GM10248 (cell line): ENCODE measurements at regions not wholly inside any gene's neighbourhood (a gene's known extent, or its start where the extent isn't known, plus 50 kb on each side); places are given as distances from the start of the nearest gene placed in this dataset.

ENCODE experiments used
- CTCF ChIA-PET: fragments of 300-600 bp; sonication (Branson Sonifier 250); formaldehyde crosslinking; extraction: SDS; loops from one replicate; lab custom pipeline; 2021; ENCODE audit warnings: antibody characterized with exemption; lab: Yijun Ruan, JAX
- POLR2A ChIA-PET: fragments of 350-650 bp; sonication (Branson Sonifier 250); formaldehyde crosslinking; extraction: SDS; loops from one replicate; lab custom pipeline; 2020; ENCODE audit warnings: antibody characterized with exemption; lab: Yijun Ruan, JAX
- DNase-seq: peaks from one replicate; pipeline ENCODE4 v3.0.0; 2012; ENCODE audit errors: extremely low spot score
- TF ChIP-seq, protein P1 (sequence below): IDR thresholded peaks from 2 replicates; pipeline ENCODE4 v1.5.1; 2012; ENCODE audit warnings: mild to moderate bottlenecking, low read depth; ENCODE audit errors: extremely low read depth, missing control alignments, control extremely low read depth

DNA sequence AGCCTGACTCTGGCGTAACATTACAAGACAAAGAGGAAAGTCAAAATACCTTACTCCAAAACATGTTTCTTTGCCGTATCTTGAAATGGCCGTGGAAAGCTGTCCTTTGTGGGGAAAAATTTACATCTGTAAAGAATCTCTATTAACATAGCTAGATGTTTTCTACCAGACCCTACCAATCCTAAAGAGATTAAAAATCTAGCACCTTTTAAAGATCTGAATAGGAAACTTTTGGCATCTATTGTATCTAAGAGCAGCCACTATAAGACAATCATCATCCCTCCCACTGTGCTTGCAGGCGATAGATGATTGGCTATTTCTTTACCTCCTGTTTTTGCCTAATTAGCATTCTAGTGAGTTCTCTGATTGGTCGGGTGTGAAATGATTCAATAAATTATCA, 82.5 kb upstream of the SNCAIP start:
- TF ChIP-seq, protein P1, sequence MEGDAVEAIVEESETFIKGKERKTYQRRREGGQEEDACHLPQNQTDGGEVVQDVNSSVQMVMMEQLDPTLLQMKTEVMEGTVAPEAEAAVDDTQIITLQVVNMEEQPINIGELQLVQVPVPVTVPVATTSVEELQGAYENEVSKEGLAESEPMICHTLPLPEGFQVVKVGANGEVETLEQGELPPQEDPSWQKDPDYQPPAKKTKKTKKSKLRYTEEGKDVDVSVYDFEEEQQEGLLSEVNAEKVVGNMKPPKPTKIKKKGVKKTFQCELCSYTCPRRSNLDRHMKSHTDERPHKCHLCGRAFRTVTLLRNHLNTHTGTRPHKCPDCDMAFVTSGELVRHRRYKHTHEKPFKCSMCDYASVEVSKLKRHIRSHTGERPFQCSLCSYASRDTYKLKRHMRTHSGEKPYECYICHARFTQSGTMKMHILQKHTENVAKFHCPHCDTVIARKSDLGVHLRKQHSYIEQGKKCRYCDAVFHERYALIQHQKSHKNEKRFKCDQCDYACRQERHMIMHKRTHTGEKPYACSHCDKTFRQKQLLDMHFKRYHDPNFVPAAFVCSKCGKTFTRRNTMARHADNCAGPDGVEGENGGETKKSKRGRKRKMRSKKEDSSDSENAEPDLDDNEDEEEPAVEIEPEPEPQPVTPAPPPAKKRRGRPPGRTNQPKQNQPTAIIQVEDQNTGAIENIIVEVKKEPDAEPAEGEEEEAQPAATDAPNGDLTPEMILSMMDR: no peak
- ChIA-PET POLR2A (no interaction called here), CTCF (no interaction called here)
- DNase-seq: no peak

DNA sequence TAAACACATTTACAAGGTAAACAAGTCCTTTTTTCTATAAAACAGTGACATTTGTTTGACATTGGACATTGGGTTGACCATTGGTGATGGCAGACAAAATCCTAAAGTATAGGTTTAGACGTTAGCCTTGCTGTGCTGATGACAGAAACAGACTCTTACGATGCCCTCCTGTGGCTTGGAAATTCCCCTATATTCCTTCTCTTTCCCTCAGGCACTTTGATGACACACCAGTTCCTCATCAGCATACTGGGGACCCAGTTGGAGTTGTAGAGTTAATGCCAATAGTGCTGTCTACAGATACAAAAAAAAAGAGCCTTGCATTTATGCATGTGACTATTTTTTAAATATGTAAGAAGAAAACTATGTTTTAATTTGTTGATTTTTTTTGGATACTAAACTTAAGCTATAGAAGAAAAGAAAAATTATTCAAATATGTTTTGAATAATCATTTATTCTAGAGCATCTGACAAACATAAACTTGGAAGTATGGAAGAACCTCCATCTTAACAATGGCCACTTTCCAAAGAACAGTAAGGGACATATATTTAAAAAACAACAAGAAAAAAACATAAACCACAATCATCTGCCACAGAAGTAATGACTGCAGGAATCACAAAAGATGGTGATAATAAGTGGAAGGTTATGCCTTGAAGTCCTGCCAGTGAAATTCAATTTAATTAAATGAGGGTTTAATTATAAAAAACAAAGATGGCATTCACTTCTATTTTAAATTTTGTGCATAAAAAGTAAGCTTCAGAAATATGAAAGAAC, 75.6 kb upstream of the SNCAIP start:
- CTCF ChIA-PET: no interaction called here

DNA sequence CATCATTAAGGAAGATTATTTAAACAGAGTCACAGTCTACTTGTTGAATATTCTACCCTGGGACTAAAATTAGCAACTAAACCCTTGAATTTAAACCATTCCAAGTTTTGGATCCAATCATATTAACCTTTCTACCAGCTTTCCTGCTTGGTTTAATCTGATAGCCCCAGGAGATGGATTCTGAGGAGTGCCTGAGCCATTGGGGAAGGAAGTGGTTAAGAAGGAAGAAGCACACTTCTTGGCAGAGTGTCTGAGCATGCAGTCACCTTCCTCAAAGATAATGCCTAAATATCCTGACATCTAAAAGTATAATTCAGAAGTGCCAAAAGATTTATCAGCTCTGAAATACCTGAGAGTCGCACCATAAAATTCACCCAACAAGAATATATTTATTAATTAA, 74.1 kb upstream of the SNCAIP start:
- ChIA-PET CTCF (no interaction called here), POLR2A (no interaction called here)
- DNase-seq: no peak
- TF ChIP-seq, protein P1: no peak

More for the DNA sequence above, 75.6 kb upstream of the SNCAIP start:
- TF ChIP-seq, protein P1: no peak
- no peak for DNase-seq
- POLR2A ChIA-PET: no interaction called here

DNA sequence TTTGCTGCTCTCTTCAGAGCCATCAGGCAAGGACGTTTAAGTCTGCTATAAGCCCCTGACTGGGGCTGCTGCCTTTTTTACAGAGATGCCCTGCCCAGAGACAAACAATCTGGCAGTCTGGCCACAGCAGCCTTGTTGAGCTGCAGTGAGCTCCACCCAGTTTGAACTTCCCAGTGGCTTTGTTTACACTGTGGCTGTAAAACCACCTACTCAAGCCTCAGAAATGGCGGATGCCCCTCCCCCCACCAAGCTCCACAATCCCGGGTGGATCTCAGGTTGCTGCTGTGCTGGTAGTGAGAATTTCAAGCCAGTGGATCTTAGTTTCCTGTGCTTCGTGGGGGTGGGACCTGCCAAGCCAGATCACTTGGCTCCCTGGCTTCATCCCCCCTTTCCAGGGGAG, 59.7 kb upstream of the SNCAIP start:
- no peak for DNase-seq
- TF ChIP-seq, protein P1: no peak
- CTCF ChIA-PET: interaction anchor here (1.5 kb wide), 1 partner anchor 17 kb away, joined by 3 read pairs; no protein-coding TSS in a partner anchor
- POLR2A ChIA-PET: no interaction called here

DNA sequence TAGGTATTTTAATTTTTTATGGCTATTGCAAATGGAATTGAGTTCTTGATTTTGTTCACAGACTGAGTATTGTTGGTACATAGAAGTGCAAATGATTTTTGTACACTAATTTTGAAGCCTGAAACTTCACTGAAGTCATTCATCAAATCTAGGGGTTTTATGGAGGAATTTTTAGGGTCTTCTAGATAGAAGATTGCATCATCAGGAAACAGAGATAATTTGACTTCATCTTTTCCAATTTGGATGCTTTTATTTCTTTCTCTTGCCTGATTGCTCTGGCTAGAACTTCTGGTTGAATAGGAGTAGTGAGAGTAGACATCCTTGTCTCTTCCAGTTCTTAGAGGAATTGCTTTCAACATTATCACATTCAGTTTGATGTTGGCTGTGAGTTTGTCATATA, 58.2 kb upstream of the SNCAIP start:
- no peak for DNase-seq
- CTCF ChIA-PET: no interaction called here
- POLR2A ChIA-PET: no interaction called here
- TF ChIP-seq, protein P1: no peak

DNA sequence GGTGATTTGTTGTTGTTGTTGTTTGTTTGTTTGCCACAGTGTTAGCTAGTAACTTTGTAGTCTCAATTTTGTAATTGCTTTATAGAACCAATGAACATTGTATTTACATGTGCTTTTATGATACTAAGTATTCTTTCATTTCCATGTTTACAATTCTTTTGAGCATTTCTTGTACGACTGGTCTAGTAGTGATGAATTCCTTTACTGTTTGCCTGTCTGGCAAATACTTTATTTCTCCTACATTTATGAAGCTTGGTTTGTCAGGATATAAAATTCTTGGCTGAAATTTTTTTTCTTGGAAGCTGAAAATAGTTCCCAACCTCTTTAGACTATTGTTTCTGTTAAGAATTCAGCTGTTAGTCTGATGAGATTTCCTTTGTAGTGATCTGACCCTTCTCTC, 55.6 kb upstream of the SNCAIP start:
- TF ChIP-seq, protein P1: no peak

DNA sequence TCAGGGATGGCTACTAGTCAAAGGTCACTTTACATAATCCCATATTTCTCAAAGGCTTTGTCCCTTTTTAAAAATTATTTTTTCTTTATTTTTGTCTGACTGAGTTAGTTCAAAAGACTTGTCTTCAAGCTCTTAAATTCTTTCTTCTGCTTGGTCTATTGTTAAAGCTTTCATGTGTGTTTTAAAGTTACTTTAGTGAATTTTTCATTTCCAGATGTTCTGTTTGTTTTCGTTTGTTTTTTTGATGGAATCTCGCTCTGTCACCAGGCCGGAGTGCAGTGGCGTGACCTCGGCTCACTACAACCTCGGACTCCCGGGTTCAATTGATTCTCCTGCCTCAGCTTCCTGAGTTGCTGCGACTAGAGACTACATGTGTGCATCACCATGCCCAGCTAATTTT, 55.0 kb upstream of the SNCAIP start:
- CTCF ChIA-PET: interaction anchor here (1.0 kb wide), 1 partner anchor 158 kb away, joined by 3 read pairs; no protein-coding TSS in a partner anchor
- no peak for DNase-seq
- TF ChIP-seq, protein P1: no peak
- POLR2A ChIA-PET: no interaction called here

More for the DNA sequence above, 55.6 kb upstream of the SNCAIP start:
- POLR2A ChIA-PET: no interaction called here
- DNase-seq: no peak
- CTCF ChIA-PET: interaction anchor here (1.0 kb wide), 1 partner anchor 159 kb away, joined by 3 read pairs; no protein-coding TSS in a partner anchor
